HEK293 (cell line): ENCODE measurements at regions not wholly inside any gene's neighbourhood (a gene's known extent, or its start where the extent isn't known, plus 50 kb on each side); places are given as distances from the start of the nearest gene placed in this dataset.

ENCODE experiments used
- BCL11A ChIP-seq: fragments of 450-650 bp; formaldehyde crosslinking; IDR thresholded peaks from 2 replicates; pipeline ENCODE4 v1.5.1; 2016; ENCODE audit warnings: low read depth, missing biosample characterization, missing genetic modification characterization
- CTCF ChIP-seq: fragments of 450-650 bp; formaldehyde crosslinking; IDR thresholded peaks from 2 replicates; pipeline ENCODE4 v1.5.1; 2016; ENCODE audit warnings: missing biosample characterization, missing genetic modification characterization
- ZNF513 ChIP-seq: fragments of 450-650 bp; IDR thresholded peaks from 2 replicates; pipeline ENCODE4 v1.5.1; 2018; ENCODE audit warnings: missing biosample characterization, missing genetic modification characterization
- ZNF585B ChIP-seq: fragments of 450-650 bp; formaldehyde crosslinking; IDR thresholded peaks from 2 replicates; pipeline ENCODE4 v1.5.1; 2016; ENCODE audit warnings: missing biosample characterization, missing genetic modification characterization

- TF ChIP-seq BCL11A (tag by site-specific recombination) = no peak
- no peak for TF ChIP-seq ZNF513
- no peak for TF ChIP-seq CTCF (tag by site-specific recombination)
- TF ChIP-seq ZNF585B (tag by site-specific recombination) = no peak
Observed at GRCh38 chr11:95417832-95418231, 186.8 kb upstream of the SESN3 start.
